Esophagus muscularis mucosa (tissue), 4 donors: ENCODE measurements at regions not wholly inside any gene's neighbourhood (a gene's known extent, or its start where the extent isn't known, plus 50 kb on each side); places are given as distances from the start of the nearest gene placed in this dataset.

Experiments
- DNase-seq: peaks from one replicate; pipeline ENCODE4 v3.0.0-alpha.2; 2017; ENCODE audit errors: extremely low spot score
- H3K27ac ChIP-seq, 4 donors: fragments of 200-600 bp; sonication (generic); replicated peaks in 1 of 4; 1 replicate in 3 of 4; 2 replicates in 1 of 4; pipeline ENCODE4 v1.5.1; 2016 to 2019; ENCODE audit warnings: mild to moderate bottlenecking in 1 of 4
- H3K27me3 ChIP-seq, 4 donors: fragments of 200-600 bp; sonication (generic); one replicate each; pipeline versions ENCODE4 v1.5.1 to v1.6.0; 2016 to 2019
- H3K36me3 ChIP-seq, 4 donors: fragments of 200-600 bp; sonication (generic); one replicate each; pipeline ENCODE4 v1.5.1; 2016 to 2019
- H3K4me1 ChIP-seq, 4 donors: fragments of 200-600 bp; sonication (generic); one replicate each; pipeline ENCODE4 v1.5.1; 2016 to 2019
- H3K4me3 ChIP-seq, 4 donors: fragments of 200-600 bp; sonication (generic); 1 replicate in 2 of 4; 2 replicates in 2 of 4; pipeline ENCODE4 v1.5.1; 2016 to 2019; ENCODE audit warnings: mild to moderate bottlenecking in 4 of 4, moderate library complexity in 1 of 4
- H3K9me3 ChIP-seq, 4 donors: fragments of 200-600 bp; sonication (generic); 1 replicate in 3 of 4; 2 replicates in 1 of 4; pipeline ENCODE4 v1.5.1; 2016 to 2019
- CTCF ChIP-seq, 3 experiments: fragments of 200-600 bp in 2 of 3; fragments of 450-650 bp in 1 of 3; sonication (generic) in 2 of 3; IDR thresholded peaks; one replicate each; pipeline ENCODE4 v1.5.1; 2017 to 2019; ENCODE audit warnings: antibody characterized with exemption in 3 of 3, mild to moderate bottlenecking in 2 of 3, moderate library complexity in 1 of 3
- EP300 ChIP-seq: sonication (generic); formaldehyde crosslinking; IDR thresholded peaks from one replicate; pipeline ENCODE4 v1.6.1; 2017; ENCODE audit warnings: antibody characterized with exemption
- POLR2A ChIP-seq: fragments of 450-650 bp; IDR thresholded peaks from one replicate; pipeline ENCODE4 v1.6.1; 2017; ENCODE audit warnings: antibody characterized with exemption, moderate library complexity, mild to moderate bottlenecking, low read depth
- POLR2AphosphoS5 ChIP-seq, 2 donors: sonication (generic); formaldehyde crosslinking; IDR thresholded peaks; one replicate each; pipeline ENCODE4 v1.6.1; 2017; ENCODE audit warnings: antibody characterized with exemption in 2 of 2
- WGBS: methylation state at CpG from one replicate; pipeline ENCODE4 v1.1.5; 2018; 5-methylcytosine and 5-hydroxymethylcytosine counted together
- intact Hi-C: fragments of 100-400 bp; cut with DNase I; formaldehyde crosslinking; loops from one replicate; pipeline ENCODE4 v1.15.1; 2023

- Histone ChIP-seq H3K9me3 (no peaks in the 10 kb centered on the region), H3K27me3 (no peaks in the 10 kb centered on the region), H3K4me1 (no peaks in the 10 kb centered on the region), H3K36me3 (no peaks in the 10 kb centered on the region), H3K27ac (no peak overlapping the region), H3K4me3 (no peak overlapping the region)
- DNase-seq: no peak
- WGBS: 63% methylated on average over 3 of the region's 3 CpGs
- TF ChIP-seq POLR2A (no peak), EP300 (no peak), POLR2AphosphoS5 (IDR thresholded peaks at IDR 0.05) (no peak), CTCF (IDR thresholded peaks at IDR 0.05) (no peak)
- intact Hi-C loops: no loop called here
These were observed 335.4 kb upstream of the TEX13C start for GRCh38 chrX:124984140-124984813.

- Histone ChIP-seq H3K9me3 (no peaks in the 10 kb centered on the region), H3K36me3 (no peaks in the 10 kb centered on the region), H3K4me3 (no peak overlapping the region), H3K4me1 (no peaks in the 10 kb centered on the region), H3K27me3 (no peaks in the 10 kb centered on the region), H3K27ac (no peak overlapping the region)
- 73% methylated on average over 3 of the region's 3 CpGs for WGBS
- DNase-seq: no peak
- intact Hi-C loops: no loop called here
- TF ChIP-seq EP300: no peak
- no peak for TF ChIP-seq CTCF (IDR thresholded peaks at IDR 0.05)
- no peak for TF ChIP-seq POLR2A
- no peak for TF ChIP-seq POLR2AphosphoS5 (IDR thresholded peaks at IDR 0.05)
These were observed 333.4 kb upstream of the TEX13C start for GRCh38 chrX:124986284-124986683.

- DNase-seq: no peak
- intact Hi-C loops: no loop called here
- H3K4me1 ChIP-seq: no peaks in the 10 kb centered on the region
- WGBS: 63% methylated on average over 1 of the region's 1 CpG
- no peak for TF ChIP-seq EP300
- no peak for TF ChIP-seq CTCF (IDR thresholded peaks at IDR 0.05)
- TF ChIP-seq POLR2A: no peak
- no peak for TF ChIP-seq POLR2AphosphoS5 (IDR thresholded peaks at IDR 0.05)
- H3K27me3 ChIP-seq: no peaks in the 10 kb centered on the region
- no peaks in the 10 kb centered on the region for H3K36me3 ChIP-seq
- no peak overlapping the region for H3K4me3 ChIP-seq
- H3K27ac ChIP-seq: no peak overlapping the region
- no peaks in the 10 kb centered on the region for H3K9me3 ChIP-seq
These were observed 325.9 kb upstream of the TEX13C start for GRCh38 chrX:124993735-124994134.

- no peaks in the 10 kb centered on the region for H3K9me3 ChIP-seq
- H3K4me1 ChIP-seq: no peaks in the 10 kb centered on the region
- no peaks in the 10 kb centered on the region for H3K27me3 ChIP-seq
- intact Hi-C loops: no loop called here
- 68% methylated on average over 4 of the region's 4 CpGs for WGBS
- DNase-seq: no peak
- H3K27ac ChIP-seq: no peak overlapping the region
- no peak overlapping the region for H3K4me3 ChIP-seq
- H3K36me3 ChIP-seq: no peaks in the 10 kb centered on the region
- no peak for TF ChIP-seq POLR2A
- TF ChIP-seq POLR2AphosphoS5 (IDR thresholded peaks at IDR 0.05): no peak
- no peak for TF ChIP-seq CTCF (IDR thresholded peaks at IDR 0.05)
- TF ChIP-seq EP300: no peak
These were observed 325.3 kb upstream of the TEX13C start for GRCh38 chrX:124994404-124994803.
